ENCODE measurements at regions not wholly inside any gene's neighbourhood (a gene's known extent, or its start where the extent isn't known, plus 50 kb on each side); places are given as distances from the start of the nearest gene placed in this dataset.

GRCh38 chr14:31961896-31962295, 115.2 kb upstream of the ARHGAP5 start:
- BruUV-seq (replicated peaks) = no TSS peak
- CTCF ChIA-PET (ENCODE audit: low intra/inter-chr PET ratio) = no interaction called here

More at GRCh38 chr14:31961896-31962295, 115.2 kb upstream of the ARHGAP5 start:
- ATAC-seq (no peak), DNase-seq (ENCODE audit: extremely low read depth in 1 of 4, low spot score in 3 of 4) (no peak), FAIRE-seq (no peak)
- Histone ChIP-seq H3K4me2 (ENCODE audit: insufficient read depth, low read length) (no peak overlapping the region), H3K4me1 (replicated peaks in 1 of 2; ENCODE audit: control insufficient read depth in 2 of 2, insufficient read depth in 2 of 2, low read length in 2 of 2) (peaks cover 0 to 5% of the 10 kb centered on the region in 2 experiments; a peak in 3 of 5 replicates), H2AFZ (ENCODE audit: low read depth, low read length) (no peak overlapping the region), H3K27ac (ENCODE audit: extremely low read depth, low read depth, low read length) (no peak overlapping the region), H3K9ac (ENCODE audit: insufficient read depth in 1 of 2, low read depth in 2 of 2, low read length in 2 of 2) (no peak overlapping the region), H3K27me3 (ENCODE audit: control insufficient read depth in 2 of 2, insufficient read depth in 2 of 2, low read length in 2 of 2) (no peaks in the 10 kb centered on the region), H3K9me3 (replicated peaks; ENCODE audit: control insufficient read depth, insufficient read depth, low read depth, low read length) (no peaks in the 10 kb centered on the region), H3K36me3 (ENCODE audit: control insufficient read depth, insufficient read depth, low read length) (no peaks in the 10 kb centered on the region), H3K4me3 (no peak overlapping the region), H3K79me2 (ENCODE audit: control insufficient read depth, insufficient read depth, low read length) (no peaks in the 10 kb centered on the region), H4K20me1 (replicated peaks; ENCODE audit: control insufficient read depth, insufficient read depth, low read length) (no peaks in the 10 kb centered on the region), H3K9me1 (ENCODE audit: control insufficient read depth, insufficient read depth, low read length) (no peaks in the 10 kb centered on the region)
- intact Hi-C loops (cut with micrococcal nuclease) (no loop called here), in situ Hi-C loops (cut with MboI) (no loop called here)
- WGBS (ENCODE audit: insufficient coverage, low coverage, missing lambda C conversion rate) = 28% methylated on average over 3 of the region's 3 CpGs
- POLR2A ChIA-PET = no interaction called here
- TF ChIP-seq NFATC3 (IDR thresholded peaks at IDR 0.05) (no peak), PTTG1 (tag; IDR thresholded peaks at IDR 0.05; ENCODE audit: low read depth) (no peak), ZNF511 (CRISPR knock-in tag; IDR thresholded peaks at IDR 0.05) (no peak), ARID2 (IDR thresholded peaks at IDR 0.05) (no peak), ZBTB26 (CRISPR knock-in tag; IDR thresholded peaks at IDR 0.05) (no peak), HNRNPLL (IDR thresholded peaks at IDR 0.05; ENCODE audit: low read depth, low read length, poor library complexity, severe bottlenecking) (no peak), KAT7 (CRISPR knock-in tag; IDR thresholded peaks at IDR 0.05; ENCODE audit: borderline replicate concordance) (no peak), EZH2 (IDR thresholded peaks at IDR 0.05; ENCODE audit: borderline replicate concordance, low read depth, low read length) (no peak), RBM17 (IDR thresholded peaks at IDR 0.05; ENCODE audit: borderline replicate concordance, low read depth, low read length) (no peak), CREM (IDR thresholded peaks at IDR 0.05; ENCODE audit: low read depth) (no peak)
- TF ChIP-seq, protein P1, sequence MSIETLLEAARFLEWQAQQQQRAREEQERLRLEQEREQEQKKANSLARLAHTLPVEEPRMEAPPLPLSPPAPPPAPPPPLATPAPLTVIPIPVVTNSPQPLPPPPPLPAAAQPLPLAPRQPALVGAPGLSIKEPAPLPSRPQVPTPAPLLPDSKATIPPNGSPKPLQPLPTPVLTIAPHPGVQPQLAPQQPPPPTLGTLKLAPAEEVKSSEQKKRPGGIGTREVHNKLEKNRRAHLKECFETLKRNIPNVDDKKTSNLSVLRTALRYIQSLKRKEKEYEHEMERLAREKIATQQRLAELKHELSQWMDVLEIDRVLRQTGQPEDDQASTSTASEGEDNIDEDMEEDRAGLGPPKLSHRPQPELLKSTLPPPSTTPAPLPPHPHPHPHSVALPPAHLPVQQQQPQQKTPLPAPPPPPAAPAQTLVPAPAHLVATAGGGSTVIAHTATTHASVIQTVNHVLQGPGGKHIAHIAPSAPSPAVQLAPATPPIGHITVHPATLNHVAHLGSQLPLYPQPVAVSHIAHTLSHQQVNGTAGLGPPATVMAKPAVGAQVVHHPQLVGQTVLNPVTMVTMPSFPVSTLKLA (conservative IDR thresholded peaks at IDR 0.05) = no peak
